ENCODE measurements at regions not wholly inside any gene's neighbourhood (a gene's known extent, or its start where the extent isn't known, plus 50 kb on each side); places are given as distances from the start of the nearest gene placed in this dataset.

- Histone ChIP-seq H4K8ac (ENCODE audit: low read depth in 2 of 2, low read length in 2 of 2) (no peak overlapping the region), H2BK120ac (ENCODE audit: low read depth, low read length) (no peak overlapping the region), H3K27me3 (ENCODE audit: control insufficient read depth, insufficient read depth, low read length) (no peaks in the 10 kb centered on the region), H2AK5ac (ENCODE audit: low read depth, low read length) (no peak overlapping the region), H2BK20ac (ENCODE audit: low read depth, low read length) (no peak overlapping the region), H2AFZ (replicated peaks; ENCODE audit: low read length, poor library complexity) (no peak overlapping the region), H3K56ac (ENCODE audit: extremely low read depth, insufficient read depth, low read length) (no peak overlapping the region), H3K79me1 (ENCODE audit: low read depth in 1 of 2, low read length in 2 of 2) (no peaks in the 10 kb centered on the region), H3K14ac (replicated peaks; ENCODE audit: low read depth, low read length) (no peak overlapping the region), H3K9me1 (ENCODE audit: insufficient read depth, low read length) (0 out of 2 replicates have a peak, but pooled peaks cover 2% of the 10 kb centered on the region), H2BK15ac (ENCODE audit: low read depth, low read length) (no peak overlapping the region), H3K23ac (ENCODE audit: low read depth, low read length) (no peak overlapping the region), H3K4me1 (ENCODE audit: control insufficient read depth, insufficient read depth, low read length) (peaks cover 2% of the 10 kb centered on the region; the same call in 1 of the 2 replicates), H3K36me3 (ENCODE audit: control insufficient read depth, insufficient read depth, low read length) (no peaks in the 10 kb centered on the region), H4K5ac (ENCODE audit: low read depth, low read length) (no peak overlapping the region), H3K9me3 (ENCODE audit: control insufficient read depth, insufficient read depth, low read length) (no peaks in the 10 kb centered on the region), H3K4ac (ENCODE audit: low read depth, low read length) (no peak overlapping the region), H3K4me3 (ENCODE audit: insufficient read depth, low read depth, low read length) (no peak overlapping the region), H2AK9ac (replicated peaks; ENCODE audit: low read depth, low read length, poor library complexity) (no peak overlapping the region), H3K27ac (ENCODE audit: insufficient read depth, low read length) (no peak overlapping the region), H3K4me2 (ENCODE audit: low read depth, low read length) (no peak overlapping the region), H3K9ac (ENCODE audit: low read depth, low read length) (no peak overlapping the region), H2BK5ac (ENCODE audit: low read depth, low read length, poor library complexity, severe bottlenecking) (no peak overlapping the region), H3K18ac (ENCODE audit: low read depth, low read length) (no peak overlapping the region), H4K20me1 (ENCODE audit: insufficient read depth, low read length) (no peaks in the 10 kb centered on the region), H4K91ac (ENCODE audit: insufficient read depth, low read depth, low read length) (no peak overlapping the region)
- WGBS, 2 experiments (ENCODE audit: extremely low coverage in 2 of 2, insufficient read length in 1 of 2), result no CpG with 5 or more reads among the region's 3 CpGs
- no TSS peak for BruUV-seq (replicated peaks)
- ChIA-PET CTCF (no interaction called here), POLR2A (ENCODE audit: unreplicated experiment) (no interaction called here)
- ATAC-seq (ENCODE audit: low read depth) (no peak), DNase-seq (no peak)
- intact Hi-C loops (cut with micrococcal nuclease) (no loop called here), in situ Hi-C loops (cut with MboI; ENCODE audit: low sequenced_read_pairs) (no loop called here), dilution Hi-C loops (cut with HindIII; ENCODE audit: low sequenced_read_pairs, unreplicated experiment) (no loop called here)
- no peak for TF ChIP-seq RCOR1 (IDR thresholded peaks at IDR 0.05; ENCODE audit: insufficient replicate concordance, low read length)
- TF ChIP-seq, protein P1, sequence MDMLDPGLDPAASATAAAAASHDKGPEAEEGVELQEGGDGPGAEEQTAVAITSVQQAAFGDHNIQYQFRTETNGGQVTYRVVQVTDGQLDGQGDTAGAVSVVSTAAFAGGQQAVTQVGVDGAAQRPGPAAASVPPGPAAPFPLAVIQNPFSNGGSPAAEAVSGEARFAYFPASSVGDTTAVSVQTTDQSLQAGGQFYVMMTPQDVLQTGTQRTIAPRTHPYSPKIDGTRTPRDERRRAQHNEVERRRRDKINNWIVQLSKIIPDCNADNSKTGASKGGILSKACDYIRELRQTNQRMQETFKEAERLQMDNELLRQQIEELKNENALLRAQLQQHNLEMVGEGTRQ (IDR thresholded peaks at IDR 0.05; ENCODE audit: low read depth, low read length), result no peak
- TF ChIP-seq SMC3 (IDR thresholded peaks at IDR 0.05; ENCODE audit: low read depth, low read length), result no peak
- no peak for TF ChIP-seq MAZ (IDR thresholded peaks at IDR 0.05; ENCODE audit: borderline replicate concordance, low read depth, low read length)
- no peak for TF ChIP-seq MAFK (IDR thresholded peaks at IDR 0.05; ENCODE audit: low read depth, low read length)
- TF ChIP-seq, protein P2, sequence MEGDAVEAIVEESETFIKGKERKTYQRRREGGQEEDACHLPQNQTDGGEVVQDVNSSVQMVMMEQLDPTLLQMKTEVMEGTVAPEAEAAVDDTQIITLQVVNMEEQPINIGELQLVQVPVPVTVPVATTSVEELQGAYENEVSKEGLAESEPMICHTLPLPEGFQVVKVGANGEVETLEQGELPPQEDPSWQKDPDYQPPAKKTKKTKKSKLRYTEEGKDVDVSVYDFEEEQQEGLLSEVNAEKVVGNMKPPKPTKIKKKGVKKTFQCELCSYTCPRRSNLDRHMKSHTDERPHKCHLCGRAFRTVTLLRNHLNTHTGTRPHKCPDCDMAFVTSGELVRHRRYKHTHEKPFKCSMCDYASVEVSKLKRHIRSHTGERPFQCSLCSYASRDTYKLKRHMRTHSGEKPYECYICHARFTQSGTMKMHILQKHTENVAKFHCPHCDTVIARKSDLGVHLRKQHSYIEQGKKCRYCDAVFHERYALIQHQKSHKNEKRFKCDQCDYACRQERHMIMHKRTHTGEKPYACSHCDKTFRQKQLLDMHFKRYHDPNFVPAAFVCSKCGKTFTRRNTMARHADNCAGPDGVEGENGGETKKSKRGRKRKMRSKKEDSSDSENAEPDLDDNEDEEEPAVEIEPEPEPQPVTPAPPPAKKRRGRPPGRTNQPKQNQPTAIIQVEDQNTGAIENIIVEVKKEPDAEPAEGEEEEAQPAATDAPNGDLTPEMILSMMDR (conservative IDR thresholded peaks at IDR 0.05; ENCODE audit: low read depth, low read length), result no peak
- TF ChIP-seq CEBPB (IDR thresholded peaks at IDR 0.05; ENCODE audit: low read depth, low read length), result no peak
- TF ChIP-seq NFE2L2 (IDR thresholded peaks at IDR 0.05; ENCODE audit: low read depth, low read length), result no peak
- TF ChIP-seq POLR2A (IDR thresholded peaks at IDR 0.05; ENCODE audit: low read depth, low read length), result no peak
Measured at GRCh38 chr1:115215110-115215509, 122.9 kb downstream of the NGF start.
